Gastroesophageal sphincter (tissue), 4 donors: ENCODE measurements at regions not wholly inside any gene's neighbourhood (a gene's known extent, or its start where the extent isn't known, plus 50 kb on each side); places are given as distances from the start of the nearest gene placed in this dataset.

ENCODE experiments used
- ATAC-seq: fragments of 150-250 bp; one replicate; pipeline ENCODE4 v1.9.1; 2016; ENCODE audit warnings: mild to moderate bottlenecking, moderate library complexity
- H3K27ac ChIP-seq, 4 donors: fragments of 200-600 bp; sonication (generic) in 3 of 4; 1 replicate in 3 of 4; 2 replicates in 1 of 4; pipeline ENCODE4 v1.5.1; 2016 to 2019
- H3K27me3 ChIP-seq: fragments of 200-600 bp; sonication (generic); one replicate; pipeline ENCODE4 v1.5.1; 2019
- H3K36me3 ChIP-seq, 2 donors: fragments of 200-600 bp; sonication (generic); one replicate each; pipeline ENCODE4 v1.5.1; 2019; ENCODE audit warnings: control low read depth in 1 of 2
- H3K4me1 ChIP-seq, 3 donors: fragments of 200-600 bp; sonication (generic); 1 replicate in 2 of 3; 2 replicates in 1 of 3; pipeline ENCODE4 v1.5.1; 2016 to 2019; ENCODE audit warnings: control low read depth in 2 of 3
- H3K4me3 ChIP-seq, 2 donors: fragments of 200-600 bp; sonication (generic); one replicate each; pipeline ENCODE4 v1.5.1; 2019; ENCODE audit warnings: mild to moderate bottlenecking in 1 of 2, moderate library complexity in 1 of 2
- H3K9me3 ChIP-seq, 3 donors: fragments of 200-600 bp; sonication (generic); one replicate each; pipeline ENCODE4 v1.5.1; 2017 to 2019; ENCODE audit warnings: control low read depth in 2 of 3
- EP300 ChIP-seq: sonication (generic); formaldehyde crosslinking; IDR thresholded peaks from one replicate; pipeline ENCODE4 v1.6.1; 2017; ENCODE audit warnings: antibody characterized with exemption, mild to moderate bottlenecking
- POLR2A ChIP-seq, 2 donors: fragments of 450-650 bp; IDR thresholded peaks; one replicate each; pipeline ENCODE4 v1.6.1; 2017; ENCODE audit warnings: antibody characterized with exemption in 2 of 2, mild to moderate bottlenecking in 2 of 2, moderate library complexity in 1 of 2
- POLR2AphosphoS5 ChIP-seq: sonication (generic); formaldehyde crosslinking; IDR thresholded peaks from one replicate; pipeline ENCODE4 v1.6.1; 2017; ENCODE audit warnings: antibody characterized with exemption
- WGBS, 2 donors: methylation state at CpG; one replicate each; pipeline ENCODE4 v1.1.5; 2018; ENCODE audit warnings: low coverage in 1 of 2; 5-methylcytosine and 5-hydroxymethylcytosine counted together
- TF ChIP-seq, protein P1 (sequence below), 4 experiments: fragments of 200-600 bp in 2 of 4; fragments of 450-650 bp in 2 of 4; sonication (generic) in 1 of 4; IDR thresholded peaks; one replicate each; pipeline ENCODE4 v1.5.1; 2017 to 2019; ENCODE audit warnings: antibody characterized with exemption in 4 of 4, mild to moderate bottlenecking in 2 of 4, moderate library complexity in 2 of 4

- TF ChIP-seq EP300 = no peak
- no peak for TF ChIP-seq POLR2AphosphoS5
- TF ChIP-seq POLR2A (IDR thresholded peaks at IDR 0.05) = no peak
- TF ChIP-seq, protein P1, sequence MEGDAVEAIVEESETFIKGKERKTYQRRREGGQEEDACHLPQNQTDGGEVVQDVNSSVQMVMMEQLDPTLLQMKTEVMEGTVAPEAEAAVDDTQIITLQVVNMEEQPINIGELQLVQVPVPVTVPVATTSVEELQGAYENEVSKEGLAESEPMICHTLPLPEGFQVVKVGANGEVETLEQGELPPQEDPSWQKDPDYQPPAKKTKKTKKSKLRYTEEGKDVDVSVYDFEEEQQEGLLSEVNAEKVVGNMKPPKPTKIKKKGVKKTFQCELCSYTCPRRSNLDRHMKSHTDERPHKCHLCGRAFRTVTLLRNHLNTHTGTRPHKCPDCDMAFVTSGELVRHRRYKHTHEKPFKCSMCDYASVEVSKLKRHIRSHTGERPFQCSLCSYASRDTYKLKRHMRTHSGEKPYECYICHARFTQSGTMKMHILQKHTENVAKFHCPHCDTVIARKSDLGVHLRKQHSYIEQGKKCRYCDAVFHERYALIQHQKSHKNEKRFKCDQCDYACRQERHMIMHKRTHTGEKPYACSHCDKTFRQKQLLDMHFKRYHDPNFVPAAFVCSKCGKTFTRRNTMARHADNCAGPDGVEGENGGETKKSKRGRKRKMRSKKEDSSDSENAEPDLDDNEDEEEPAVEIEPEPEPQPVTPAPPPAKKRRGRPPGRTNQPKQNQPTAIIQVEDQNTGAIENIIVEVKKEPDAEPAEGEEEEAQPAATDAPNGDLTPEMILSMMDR (IDR thresholded peaks at IDR 0.05) = no peak
- 41 to 45% methylated on average over 2 to 4 of the region's 4 CpGs for WGBS, 2 donors
- ATAC-seq = no peak
- Histone ChIP-seq H3K4me3 (no peak overlapping the region), H3K4me1 (no peaks in the 10 kb centered on the region), H3K36me3 (no peaks in the 10 kb centered on the region), H3K27me3 (no peaks in the 10 kb centered on the region), H3K27ac (no peak overlapping the region), H3K9me3 (no peaks in the 10 kb centered on the region)
Observed at GRCh38 chr20:42020316-42020715, 402.1 kb upstream of the CHD6 start.

DNA sequence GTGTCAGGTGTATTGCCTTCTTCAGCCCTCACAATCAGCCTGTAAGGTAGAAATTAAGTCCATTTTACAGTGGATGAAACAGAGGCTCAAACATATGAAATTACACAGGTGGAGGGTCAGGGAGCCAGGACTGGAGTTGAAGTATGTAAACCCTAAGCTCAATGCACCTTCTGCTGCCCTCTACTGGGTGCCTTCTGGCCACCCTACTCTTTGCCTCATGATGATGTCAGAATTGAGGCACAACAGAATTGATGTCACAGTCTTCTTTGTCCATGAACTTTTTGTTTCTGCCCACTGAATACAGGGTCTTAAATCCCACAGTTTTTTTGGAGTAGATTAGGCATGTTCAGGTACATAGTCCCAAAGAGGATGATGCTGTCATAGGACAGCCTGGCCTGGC, 400.8 kb upstream of the CHD6 start:
- H3K9me3 ChIP-seq = no peaks in the 10 kb centered on the region
- no peak for ATAC-seq
- H3K4me1 ChIP-seq = no peaks in the 10 kb centered on the region
- H3K4me3 ChIP-seq = no peak overlapping the region
- no peak overlapping the region for H3K27ac ChIP-seq
- TF ChIP-seq, protein P1 (IDR thresholded peaks at IDR 0.05) = no peak
- TF ChIP-seq POLR2A (IDR thresholded peaks at IDR 0.05) = no peak
- no peak for TF ChIP-seq EP300
- TF ChIP-seq POLR2AphosphoS5 = no peak
- no peaks in the 10 kb centered on the region for H3K27me3 ChIP-seq
- H3K36me3 ChIP-seq = no peaks in the 10 kb centered on the region

DNA sequence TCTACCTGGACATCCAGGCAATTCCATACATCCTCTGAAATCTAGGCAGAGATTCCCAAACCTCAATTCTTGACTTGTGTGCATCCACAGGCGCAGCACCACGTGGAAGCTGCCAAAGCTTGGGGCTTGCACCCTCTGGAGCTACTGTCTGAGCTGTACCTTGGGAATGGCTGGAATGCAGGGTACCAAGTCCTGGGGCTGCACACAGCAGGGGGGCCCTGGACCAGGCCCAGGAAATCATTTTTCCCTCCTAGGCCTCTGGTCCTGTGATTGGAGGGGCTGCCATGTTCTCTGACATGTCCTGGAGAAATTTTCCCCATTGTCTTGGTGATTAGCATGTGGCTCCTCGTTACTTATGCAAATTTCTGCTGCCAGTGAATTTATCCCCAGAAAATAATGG, 391.9 kb upstream of the CHD6 start:
- Histone ChIP-seq H3K4me1 (no peaks in the 10 kb centered on the region), H3K27ac (no peak overlapping the region), H3K36me3 (no peaks in the 10 kb centered on the region), H3K9me3 (peaks cover 0 to 8% (median 0%) of the 10 kb centered on the region in 3 donors), H3K27me3 (peaks cover 3% of the 10 kb centered on the region), H3K4me3 (no peak overlapping the region)
- TF ChIP-seq POLR2A (IDR thresholded peaks at IDR 0.05) (no peak), POLR2AphosphoS5 (no peak), EP300 (no peak)
- TF ChIP-seq, protein P1 (IDR thresholded peaks at IDR 0.05) = no peak
- no peak for ATAC-seq
- 68 to 79% methylated on average over 2 of the region's 3 CpGs for whole genome bisulfite sequencing, 2 donors

DNA sequence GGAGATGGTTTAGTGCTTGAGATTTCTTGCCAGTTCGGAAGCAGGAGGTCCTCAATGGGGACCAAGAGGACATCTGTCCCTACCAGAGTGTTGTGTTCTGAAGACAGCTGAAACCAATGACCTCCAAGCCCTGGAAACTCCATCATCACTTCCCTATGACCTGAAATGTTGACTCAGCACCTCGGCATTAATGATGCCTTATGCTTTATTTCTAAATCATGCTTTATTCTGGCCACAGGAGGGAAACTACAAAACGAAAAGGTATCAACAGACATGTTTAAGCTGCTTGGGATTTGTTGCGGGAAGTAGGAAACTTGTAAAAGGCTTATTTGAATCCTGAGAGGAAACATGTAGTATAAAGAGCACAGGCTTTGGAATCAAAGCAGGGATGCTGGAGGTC, 389.1 kb upstream of the CHD6 start:
- Histone ChIP-seq H3K27ac (no peak overlapping the region), H3K36me3 (no peaks in the 10 kb centered on the region), H3K9me3 (peaks cover 0 to 8% (median 0%) of the 10 kb centered on the region in 3 donors), H3K4me3 (no peak overlapping the region), H3K4me1 (no peaks in the 10 kb centered on the region), H3K27me3 (peaks cover 3% of the 10 kb centered on the region)
- 45 to 66% methylated on average over 3 of the region's 4 CpGs for WGBS, 2 donors
- no peak for TF ChIP-seq POLR2A (IDR thresholded peaks at IDR 0.05)
- TF ChIP-seq, protein P1 (IDR thresholded peaks at IDR 0.05) = no peak
- no peak for TF ChIP-seq EP300
- TF ChIP-seq POLR2AphosphoS5 = no peak
- ATAC-seq = no peak

GRCh38 chr20:42005211-42005610, 387.0 kb upstream of the CHD6 start:
- no peak for ATAC-seq
- TF ChIP-seq, protein P1 (IDR thresholded peaks at IDR 0.05) = no peak
- no peak for TF ChIP-seq EP300

More at GRCh38 chr20:42005211-42005610, 387.0 kb upstream of the CHD6 start:
- Histone ChIP-seq H3K27ac (no peak overlapping the region), H3K36me3 (no peaks in the 10 kb centered on the region), H3K27me3 (peaks cover 3% of the 10 kb centered on the region), H3K4me1 (no peaks in the 10 kb centered on the region), H3K4me3 (no peak overlapping the region), H3K9me3 (peaks cover 0 to 7% (median 0%) of the 10 kb centered on the region in 3 donors)
